Activated T-cell treated with anti-CD3 and anti-CD28 coated beads for 24 hours (primary cell): ENCODE measurements at regions not wholly inside any gene's neighbourhood (a gene's known extent, or its start where the extent isn't known, plus 50 kb on each side); places are given as distances from the start of the nearest gene placed in this dataset.
"Not testable (repeated sequence)": the region's sequence is repeated elsewhere in the genome, so short reads cannot be mapped to it uniquely, and the experiment has no call there.

Experiments used
- DNase-seq: peaks from one replicate; pipeline ENCODE4 v3.0.0-alpha.2; 2020; ENCODE audit warnings: low read depth

DNA sequence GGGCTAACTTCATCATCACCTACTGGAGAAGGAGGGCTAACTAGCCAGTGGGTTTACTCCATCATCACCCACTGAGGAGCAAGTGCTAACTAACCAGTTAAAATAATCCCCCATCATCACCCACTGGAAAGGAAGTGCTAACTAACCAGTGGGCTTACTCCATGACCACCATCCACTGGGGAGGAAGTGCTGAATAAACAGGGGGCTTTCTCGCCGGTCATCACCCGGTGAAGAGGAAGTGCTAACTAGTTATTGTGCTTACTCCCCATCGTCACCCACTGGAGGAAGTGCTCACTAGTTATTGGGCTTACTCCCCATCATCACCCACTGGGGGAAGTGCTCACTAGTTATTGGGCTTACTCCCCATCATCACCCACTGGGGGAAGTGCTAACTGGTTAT, 124.4 kb upstream of the SALL3 start:
- DNase-seq = no peak

DNA sequence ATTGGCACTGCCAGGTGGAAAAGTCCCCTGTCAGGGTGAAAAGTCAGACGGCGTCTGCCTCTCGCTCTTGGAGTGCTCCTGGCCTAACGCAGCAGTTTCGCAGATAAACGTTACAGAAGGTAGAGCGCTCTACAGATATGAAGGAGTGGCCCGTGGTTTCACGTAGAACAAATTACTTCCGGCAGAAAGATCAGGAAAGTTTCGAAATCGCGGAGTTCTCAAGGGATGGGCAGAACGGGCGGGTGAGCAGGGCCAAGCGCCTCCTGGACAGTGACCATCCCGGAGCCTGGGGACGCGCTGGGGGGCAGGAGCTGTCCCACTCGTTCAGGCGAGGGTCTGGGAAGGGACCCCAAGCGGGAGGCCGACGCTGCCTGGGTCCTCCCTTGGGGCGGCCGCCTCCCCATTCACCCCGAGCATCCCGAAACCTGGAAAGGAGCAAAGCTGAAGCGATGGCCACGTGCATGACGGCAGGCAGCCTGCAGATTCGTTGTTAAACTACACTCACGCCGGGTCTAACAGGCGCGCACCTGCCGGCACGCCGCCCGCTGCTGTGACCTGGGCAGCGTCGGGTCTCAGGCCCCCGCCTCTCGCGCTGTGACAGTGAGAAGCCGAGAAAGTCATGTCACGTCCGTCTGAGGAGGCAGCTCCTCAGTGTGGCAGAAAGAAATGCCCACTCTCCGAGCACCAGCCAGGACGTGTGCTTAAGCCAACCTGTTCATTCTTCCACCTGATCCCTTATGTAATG, 122.9 kb upstream of the SALL3 start:
- DNase-seq = no peak

- DNase-seq = no peak
Observed at GRCh38 chr18:78857314-78858150, 122.1 kb upstream of the SALL3 start.

DNA sequence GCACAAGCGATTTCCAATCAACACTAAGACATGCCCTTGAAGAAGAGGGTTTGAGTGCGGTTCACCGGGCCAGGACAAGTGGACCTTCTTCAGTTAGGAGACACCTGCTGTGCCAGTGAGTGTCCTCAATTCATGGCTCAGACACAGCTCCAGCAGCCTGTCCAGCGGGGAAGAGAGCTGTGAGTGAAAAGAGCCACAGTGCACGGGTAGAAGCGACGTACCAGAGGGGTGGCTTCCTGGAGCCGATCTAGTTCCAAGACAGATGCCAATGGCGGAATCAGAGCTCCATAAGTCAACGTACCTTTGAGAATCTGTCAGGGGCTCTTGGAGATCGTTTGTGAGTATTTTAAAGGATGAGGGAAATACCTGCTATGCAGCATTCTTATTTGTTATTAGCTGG, 119.9 kb upstream of the SALL3 start:
- no peak for DNase-seq

DNA sequence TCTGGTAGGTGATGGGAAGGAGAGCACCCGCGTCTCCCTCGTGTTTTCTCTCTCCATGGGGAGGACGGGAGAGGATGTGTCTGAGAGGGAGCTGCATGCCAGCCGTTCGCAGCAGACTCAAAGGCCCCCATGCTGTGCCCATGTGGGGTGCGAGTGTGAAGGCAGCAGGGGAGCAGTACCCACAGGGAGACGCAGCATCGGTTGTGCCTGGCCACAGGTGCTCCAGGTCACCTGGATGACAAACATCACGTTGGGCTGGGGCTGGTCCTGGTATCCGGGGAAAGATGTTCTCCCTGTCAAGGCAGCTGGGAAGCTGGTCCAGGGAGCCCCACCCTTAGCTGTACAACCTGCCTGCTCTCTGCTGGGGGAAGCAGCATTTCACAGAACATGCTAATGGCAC, 119.5 kb upstream of the SALL3 start:
- no peak for DNase-seq

- no peak for DNase-seq
Observed at GRCh38 chr18:78861116-78861515, 118.5 kb upstream of the SALL3 start.

- DNase-seq = no peak
Observed at GRCh38 chr18:78861706-78862105, 117.9 kb upstream of the SALL3 start.

DNA sequence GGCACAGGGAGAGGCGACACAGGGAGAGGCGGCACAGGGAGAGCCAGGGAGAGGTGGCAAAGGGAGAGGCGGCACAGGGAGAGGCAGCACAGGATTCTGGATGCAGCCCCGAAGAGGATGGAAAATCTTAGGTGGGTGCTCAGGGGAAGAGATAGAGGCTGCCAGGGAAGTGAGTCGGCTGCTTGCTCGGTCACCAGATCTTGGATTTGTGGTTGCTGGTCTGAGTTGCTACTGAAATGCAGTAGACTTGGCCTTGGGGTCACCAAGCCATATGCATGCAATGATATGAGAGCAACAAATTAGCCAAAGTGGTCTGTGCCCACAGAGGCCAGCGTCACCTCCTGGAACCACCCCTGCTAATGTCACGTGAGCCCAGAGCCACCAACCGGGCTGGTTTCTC, 117.2 kb upstream of the SALL3 start:
- DNase-seq = no peak

DNA sequence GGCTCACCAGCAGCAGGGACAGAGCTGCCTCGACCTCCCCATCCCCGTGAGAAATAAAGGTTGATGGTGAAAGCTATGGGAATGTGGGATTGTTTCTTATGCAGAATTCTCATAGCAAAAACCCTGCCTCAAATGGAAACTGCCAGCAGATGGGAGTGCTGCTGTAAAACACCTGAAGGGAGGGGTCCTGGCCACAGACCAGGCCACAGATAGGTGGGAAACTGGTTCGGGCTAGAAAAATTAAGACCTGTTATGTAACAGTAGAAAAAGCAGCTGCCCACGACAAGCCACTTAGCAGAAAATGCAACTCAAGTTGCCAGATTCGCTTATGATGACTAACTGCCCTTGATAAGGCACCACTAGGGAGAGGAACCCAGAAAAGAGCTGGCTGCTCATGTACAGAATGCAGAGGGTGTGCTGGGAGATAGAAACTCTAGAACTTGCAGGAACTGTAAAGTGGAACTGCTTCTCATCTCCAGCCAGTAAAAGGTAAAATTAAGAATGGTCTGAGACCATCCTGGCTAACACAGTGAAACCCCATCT, 114.5 kb upstream of the SALL3 start:
- no peak for DNase-seq

DNA sequence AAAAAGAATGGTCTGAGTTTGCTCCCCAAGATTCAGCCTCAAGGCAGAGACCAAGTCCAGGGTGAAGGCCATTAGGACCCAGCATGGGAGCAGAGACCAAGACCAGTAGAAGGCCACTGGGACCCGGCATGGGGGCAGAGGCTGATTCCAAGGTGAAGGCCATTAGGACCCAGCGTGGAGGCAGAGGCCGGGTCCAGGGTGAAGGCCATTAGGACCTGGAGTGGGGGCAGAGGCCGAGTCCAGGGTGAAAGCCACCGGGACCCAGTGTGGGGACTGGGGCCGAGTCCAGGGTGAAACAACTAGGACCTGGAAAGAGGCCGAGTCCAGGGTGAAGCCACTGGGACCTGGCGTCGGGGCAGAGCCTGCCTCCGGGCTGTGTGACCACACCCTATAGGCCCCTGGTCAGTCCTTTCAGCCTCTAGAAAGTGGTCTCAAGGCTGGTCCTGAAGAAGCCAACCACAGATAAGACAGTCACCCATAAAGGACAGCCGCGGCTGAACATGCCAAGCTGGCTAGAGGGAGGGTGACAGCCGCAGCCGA, 113.8 kb upstream of the SALL3 start:
- no peak for DNase-seq

DNA sequence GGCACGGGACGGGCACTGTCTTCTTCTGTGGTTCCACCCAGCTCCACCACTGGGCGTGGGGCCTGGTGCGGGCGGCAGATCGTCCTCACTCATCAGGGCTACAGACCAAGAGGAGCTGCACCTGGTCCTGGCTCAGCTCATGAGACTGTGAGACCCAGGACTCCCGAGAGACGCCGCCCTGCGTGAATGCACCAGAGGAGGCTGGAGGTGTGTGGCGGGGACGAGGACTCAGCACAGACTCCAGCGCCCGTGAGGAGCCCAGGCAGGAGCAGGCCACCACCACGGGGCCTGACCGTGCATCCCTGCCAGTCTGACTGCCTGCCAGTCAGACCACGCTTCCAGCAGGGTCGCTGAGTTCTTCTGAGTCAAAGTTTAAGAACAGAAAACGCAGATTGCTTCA, 112.5 kb upstream of the SALL3 start:
- no peak for DNase-seq

DNA sequence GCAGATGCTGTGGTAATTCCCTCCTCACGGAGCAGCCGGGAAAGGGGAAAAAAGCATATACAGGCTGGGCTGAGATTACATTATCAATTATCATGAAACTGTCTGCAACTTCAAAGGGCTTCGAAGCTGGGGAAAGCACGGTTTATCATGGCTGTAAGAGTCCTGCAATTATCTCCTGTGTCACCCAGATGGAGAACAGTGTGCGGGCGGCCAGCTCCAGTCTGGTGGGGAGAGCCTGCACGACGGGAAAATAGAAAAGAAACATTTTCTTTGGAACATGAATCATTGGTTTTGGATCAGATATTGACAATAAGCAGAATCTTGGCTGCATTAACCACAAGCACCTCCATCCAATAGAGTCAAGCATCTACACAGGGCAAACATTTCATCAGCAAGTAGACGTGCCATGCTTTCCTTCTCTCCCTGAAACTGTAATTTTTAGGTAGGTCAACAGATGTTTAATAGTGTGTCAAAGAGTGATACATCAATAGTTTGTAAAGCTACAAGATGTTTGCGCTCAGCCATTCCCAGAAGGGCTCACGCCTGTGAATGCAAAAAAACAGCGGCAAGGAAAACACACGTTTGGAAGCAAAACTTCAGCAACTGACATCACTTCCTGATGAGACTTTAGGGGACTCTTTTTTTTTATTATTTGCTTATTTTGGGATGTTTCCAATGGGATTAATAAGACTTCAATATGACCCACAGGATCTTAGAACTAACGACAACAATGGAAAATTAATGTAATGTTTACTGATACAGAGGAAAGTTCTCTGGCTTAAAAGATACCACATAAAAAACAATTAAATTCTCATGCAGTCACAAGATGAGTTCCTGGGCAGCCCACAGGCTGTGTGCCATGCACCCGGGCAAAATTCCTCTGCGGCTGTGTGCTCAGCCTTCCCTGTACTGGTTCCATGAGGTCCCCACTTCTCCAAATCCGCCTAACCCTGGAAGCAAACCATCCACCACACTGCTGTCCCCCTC, 111.0 kb upstream of the SALL3 start:
- no peak for DNase-seq

DNA sequence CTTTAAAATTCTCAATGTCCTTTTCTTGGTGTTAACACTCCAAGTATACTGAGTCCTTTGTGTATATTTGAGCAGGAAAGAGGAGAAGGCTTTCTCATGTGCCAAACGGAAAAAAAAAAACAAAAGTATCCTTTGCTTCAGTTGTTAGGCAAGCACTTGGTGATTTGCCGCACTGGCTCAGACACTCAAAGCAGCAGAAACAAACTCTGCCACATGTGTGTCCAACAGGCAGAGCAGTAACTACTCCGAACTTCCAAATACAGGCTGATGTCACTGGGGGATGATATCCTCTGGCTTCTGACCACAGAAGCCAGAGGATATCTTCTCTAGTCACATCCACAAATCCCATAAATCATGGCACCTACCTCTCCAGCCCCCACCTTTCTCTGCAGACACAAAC, 108.0 kb upstream of the SALL3 start:
- DNase-seq = no peak

DNA sequence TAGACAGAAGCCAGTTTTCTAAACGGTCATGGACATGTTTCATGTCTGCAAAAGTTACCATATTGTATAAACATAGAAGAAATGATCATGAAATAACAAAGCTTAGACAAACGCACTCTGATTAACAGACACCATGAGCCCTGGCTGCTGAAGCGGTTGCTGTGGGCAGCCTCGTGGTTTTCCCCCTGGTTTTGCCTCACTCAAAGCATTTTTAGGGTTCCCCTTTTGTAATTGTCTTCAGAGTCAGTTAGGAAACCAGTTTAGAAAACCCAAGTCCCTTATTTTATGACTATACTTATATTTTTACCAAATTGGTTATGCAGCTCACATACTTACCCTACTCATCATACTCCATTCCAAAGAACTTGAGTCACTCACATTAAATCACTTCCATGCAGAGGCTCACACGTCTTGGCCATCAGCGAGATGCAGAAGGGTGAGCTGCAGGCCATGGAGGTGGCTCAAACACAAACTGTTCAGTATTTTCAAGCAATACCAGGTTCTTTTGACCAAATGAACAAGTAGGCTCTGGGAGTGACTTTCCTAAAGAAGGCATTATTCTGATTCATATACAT, 105.6 kb upstream of the SALL3 start:
- no peak for DNase-seq

GRCh38 chr18:78875016-78875777, 104.4 kb upstream of the SALL3 start:
- DNase-seq = peak; percentile 7

- DNase-seq = no peak
Observed at GRCh38 chr18:78875778-78876650, 103.6 kb upstream of the SALL3 start.

DNA sequence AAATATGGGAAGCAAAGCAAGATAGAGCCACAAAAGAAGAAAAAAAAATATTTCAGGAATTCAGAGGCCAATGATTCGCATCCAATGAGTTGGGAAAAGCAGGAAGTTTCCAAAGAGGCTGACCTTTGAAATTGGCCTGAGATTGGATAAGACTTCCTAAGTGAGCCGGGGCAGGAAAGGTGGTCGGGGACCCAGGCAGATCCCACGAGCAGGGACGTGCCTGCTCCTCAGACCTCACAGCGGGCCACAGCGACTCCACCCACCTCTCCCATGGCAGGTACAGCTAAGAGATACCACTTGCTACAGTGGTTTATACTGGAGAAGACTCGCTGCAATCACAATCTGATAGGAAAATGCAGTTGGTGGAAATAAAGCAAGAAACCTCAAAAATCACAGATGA, 102.8 kb upstream of the SALL3 start:
- no peak for DNase-seq

- no peak for DNase-seq
Observed at GRCh38 chr18:78878335-78878734, 101.3 kb upstream of the SALL3 start.

DNA sequence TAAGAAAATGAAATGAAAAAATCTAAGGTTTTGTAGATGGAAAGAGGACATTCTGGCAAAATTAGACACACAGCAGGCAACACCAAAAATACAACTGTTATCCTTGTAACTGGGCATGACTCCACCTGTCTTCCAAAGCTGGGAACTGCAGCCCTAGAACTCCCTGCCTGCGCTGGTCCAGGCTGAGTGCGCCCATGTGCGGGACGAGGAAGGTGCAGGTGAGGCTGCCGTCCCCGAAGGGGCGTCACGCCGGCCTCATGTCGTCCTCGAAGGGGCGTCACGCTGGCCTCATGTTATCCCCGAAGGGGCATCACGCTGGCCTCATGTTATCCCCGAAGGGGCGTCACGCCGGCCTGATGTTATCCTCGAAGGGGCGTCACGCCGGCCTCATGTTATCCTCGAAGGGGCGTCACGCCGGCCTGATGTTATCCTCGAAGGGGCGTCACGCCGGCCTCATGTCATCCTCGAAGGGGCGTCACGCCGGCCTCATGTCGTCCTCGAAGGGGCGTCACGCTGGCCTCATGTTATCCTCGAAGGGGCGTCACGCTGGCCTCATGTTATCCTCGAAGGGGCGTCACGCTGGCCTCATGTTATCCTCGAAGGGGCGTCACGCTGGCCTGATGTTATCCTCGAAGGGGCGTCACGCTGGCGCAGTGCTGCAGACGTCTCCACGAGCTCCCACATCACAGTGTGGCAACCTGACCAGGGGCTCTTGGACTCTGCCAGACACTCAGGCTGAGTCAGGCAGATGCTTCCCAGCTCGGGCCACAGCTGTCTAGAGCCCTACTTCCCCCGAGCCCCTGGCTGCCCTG, 100.3 kb upstream of the SALL3 start:
- DNase-seq = not testable (repeated sequence)
